Aorta (tissue), 5 donors: ENCODE measurements at regions not wholly inside any gene's neighbourhood (a gene's known extent, or its start where the extent isn't known, plus 50 kb on each side); places are given as distances from the start of the nearest gene placed in this dataset.

Experiments
- ATAC-seq: fragments of 200-7000 bp; cut with Tn5 transposase; one replicate; pipeline ENCODE4 v1.9.1; 2022; ENCODE audit warnings: moderate library complexity; ENCODE audit not compliant: low FRiP score
- DNase-seq, 2 donors: peaks; one replicate each; pipeline ENCODE4 v3.0.0-alpha.2; 2020
- H3K27ac ChIP-seq, 2 donors: one replicate each; pipeline ENCODE4 v1.5.1; 2013; ENCODE audit warnings: low read length in 2 of 2, mild to moderate bottlenecking in 2 of 2, moderate library complexity in 2 of 2, control low read depth in 1 of 2, inconsistent platforms in 1 of 2, low read depth in 1 of 2
- H3K27me3 ChIP-seq, 2 donors: one replicate each; pipeline ENCODE4 v1.6.1; 2013; ENCODE audit warnings: control low read depth in 1 of 2, low read length in 1 of 2, mild to moderate bottlenecking in 1 of 2, moderate library complexity in 1 of 2; ENCODE audit not compliant: insufficient read depth in 2 of 2, control insufficient read depth in 1 of 2
- H3K36me3 ChIP-seq, 2 donors: one replicate each; pipeline ENCODE4 v1.6.1; 2013; ENCODE audit warnings: control low read depth in 1 of 2, low read length in 1 of 2, mild to moderate bottlenecking in 1 of 2; ENCODE audit not compliant: insufficient read depth in 2 of 2, control insufficient read depth in 1 of 2
- H3K4me1 ChIP-seq, 2 donors: one replicate each; pipeline ENCODE4 v1.6.1; 2013; ENCODE audit warnings: low read length in 2 of 2, control low read depth in 1 of 2, mild to moderate bottlenecking in 1 of 2, moderate library complexity in 1 of 2; ENCODE audit not compliant: insufficient read depth in 2 of 2, control insufficient read depth in 1 of 2
- H3K4me3 ChIP-seq, 2 donors: one replicate each; pipeline ENCODE4 v1.5.1; 2013; ENCODE audit warnings: low read length in 2 of 2, control low read depth in 1 of 2, mild to moderate bottlenecking in 1 of 2
- H3K9me3 ChIP-seq: one replicate; pipeline ENCODE4 v1.6.1; 2013; ENCODE audit warnings: mild to moderate bottlenecking, low read length; ENCODE audit not compliant: control insufficient read depth
- WGBS, 2 donors: extraction: QIAGEN DNeasy Blood & Tissue Kit; methylation state at CpG; one replicate each; pipeline ENCODE4 v1.1.7; 2013; 5-methylcytosine and 5-hydroxymethylcytosine counted together
- intact Hi-C, 2 donors: fragments of 100-400 bp; cut with DNase I; formaldehyde crosslinking; loops; one replicate each; pipeline versions ENCODE4 v1.14.2 to v1.15.0; 2022
- donor health status: healthy with polysubstance abuse.
- donor health status: Bipolar disorder and iron deficiency.
- donor health status: DM: no; HTN: no; CAD: no.
- donor health status: DM: no; HTN: no; CAD: no.
- donor health status: DM: yes; HTN: yes; CAD: no.

DNA sequence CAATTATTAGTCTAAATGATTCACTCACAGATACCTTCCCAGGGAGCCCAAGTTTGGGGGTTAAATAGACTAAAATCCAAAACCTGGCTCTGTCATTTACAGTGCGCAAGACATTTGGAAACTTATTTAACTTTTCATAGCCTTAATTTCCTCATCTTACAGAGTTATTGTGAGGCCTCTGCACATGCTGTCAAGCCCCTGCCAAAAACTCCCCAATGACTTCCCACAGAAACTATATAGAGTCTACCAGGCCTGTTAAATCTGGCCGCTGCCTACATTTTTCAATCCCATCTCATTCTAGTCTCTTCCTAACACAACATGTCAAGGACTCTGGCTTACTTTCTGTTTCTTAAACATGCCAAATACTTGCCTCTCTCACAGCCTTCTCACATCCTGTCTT lies 412.5 kb downstream of the ELAVL2 start:
- H3K27ac ChIP-seq, result no peak overlapping the region
- WGBS, 2 donors, result 75 to 79% methylated on average over 2 of the region's 2 CpGs
- no peaks in the 10 kb centered on the region for H3K9me3 ChIP-seq
- intact Hi-C loops, result no loop called here
- no peak for ATAC-seq
- DNase-seq, result no peak
- no peaks in the 10 kb centered on the region for H3K27me3 ChIP-seq
- H3K36me3 ChIP-seq, result no peaks in the 10 kb centered on the region
- no peaks in the 10 kb centered on the region for H3K4me1 ChIP-seq
- no peak overlapping the region for H3K4me3 ChIP-seq

DNA sequence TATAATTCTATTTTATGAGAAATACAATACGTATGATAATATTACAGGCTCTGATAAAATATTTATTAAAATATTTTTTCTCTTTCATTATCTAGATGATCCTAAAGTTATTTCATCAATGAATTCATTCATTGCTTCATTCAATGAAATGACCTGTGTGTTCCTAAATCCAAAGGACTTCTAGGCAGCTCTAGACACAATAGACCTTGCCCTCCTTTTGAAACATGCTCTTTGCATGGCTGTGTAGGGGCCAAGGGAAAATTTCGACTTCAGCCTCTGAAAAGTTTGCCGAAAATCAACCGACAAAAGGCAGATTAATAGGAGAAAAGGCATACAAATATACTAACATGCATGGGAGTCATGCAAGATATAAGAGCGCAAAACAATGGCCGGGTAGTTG lies 402.0 kb downstream of the ELAVL2 start:
- DNase-seq, result no peak
- H3K4me1 ChIP-seq, result no peaks in the 10 kb centered on the region
- no peaks in the 10 kb centered on the region for H3K9me3 ChIP-seq
- no peak overlapping the region for H3K27ac ChIP-seq
- no peak overlapping the region for H3K4me3 ChIP-seq
- no peaks in the 10 kb centered on the region for H3K27me3 ChIP-seq
- WGBS, 2 donors, result 89 to 93% methylated on average over 6 of the region's 6 CpGs
- no peaks in the 10 kb centered on the region for H3K36me3 ChIP-seq
- intact Hi-C loops, result no loop called here
- ATAC-seq, result no peak

DNA sequence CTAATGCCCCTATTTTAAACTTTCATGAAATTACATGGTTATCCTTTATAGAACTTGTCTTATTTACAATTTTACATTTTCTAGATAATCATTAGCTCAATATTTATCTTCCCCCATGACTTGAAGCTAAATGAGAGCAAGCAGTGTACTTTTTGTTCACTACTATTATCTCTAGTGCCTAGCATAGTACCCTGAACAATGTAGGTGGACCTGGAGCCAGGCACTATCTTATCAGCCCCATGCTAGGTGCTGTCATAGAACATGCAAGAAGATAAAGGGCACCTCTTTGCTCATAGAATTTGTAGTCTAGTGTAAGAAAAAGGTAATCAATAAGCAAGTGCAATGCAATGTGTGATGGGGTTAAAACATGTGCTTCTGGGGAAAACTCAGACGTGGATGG lies 399.9 kb downstream of the ELAVL2 start:
- H3K27me3 ChIP-seq, result no peaks in the 10 kb centered on the region

DNA sequence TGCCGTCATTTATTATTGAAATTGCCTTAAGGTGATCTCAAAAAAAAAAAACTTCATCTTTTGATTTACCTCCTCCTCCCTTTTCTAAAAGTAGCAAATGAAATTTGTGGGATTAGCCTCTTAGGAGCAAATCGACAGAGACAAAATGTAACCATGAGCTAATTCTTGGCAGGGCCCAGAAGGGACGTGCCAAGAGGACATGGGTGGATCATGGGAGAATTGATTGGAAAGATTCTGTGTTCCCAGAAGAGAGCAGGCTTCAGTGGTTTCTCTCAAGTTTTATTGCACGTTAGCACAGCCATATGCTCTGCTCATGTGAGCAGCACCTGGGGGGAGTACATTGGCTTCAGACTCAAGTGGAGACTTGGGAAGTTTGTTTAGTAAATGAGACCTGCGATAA lies 394.6 kb downstream of the ELAVL2 start:
- 63 to 73% methylated on average over 5 of the region's 5 CpGs for WGBS, 2 donors
- Histone ChIP-seq H3K4me1 (no peaks in the 10 kb centered on the region), H3K27me3 (peaks cover 0 to 1% of the 10 kb centered on the region in 2 donors), H3K27ac (no peak overlapping the region), H3K9me3 (no peaks in the 10 kb centered on the region), H3K36me3 (no peaks in the 10 kb centered on the region), H3K4me3 (no peak overlapping the region)
- no peak for DNase-seq
- no peak for ATAC-seq
- intact Hi-C loops, result no loop called here

More for the DNA sequence above, 399.9 kb downstream of the ELAVL2 start:
- H3K9me3 ChIP-seq, result no peaks in the 10 kb centered on the region
- intact Hi-C loops, result no loop called here
- WGBS, 2 donors, result 94 to 97% methylated on average over 1 of the region's 1 CpG
- no peaks in the 10 kb centered on the region for H3K36me3 ChIP-seq
- no peak for DNase-seq
- no peaks in the 10 kb centered on the region for H3K4me1 ChIP-seq
- H3K4me3 ChIP-seq, result no peak overlapping the region
- no peak for ATAC-seq
- no peak overlapping the region for H3K27ac ChIP-seq

DNA sequence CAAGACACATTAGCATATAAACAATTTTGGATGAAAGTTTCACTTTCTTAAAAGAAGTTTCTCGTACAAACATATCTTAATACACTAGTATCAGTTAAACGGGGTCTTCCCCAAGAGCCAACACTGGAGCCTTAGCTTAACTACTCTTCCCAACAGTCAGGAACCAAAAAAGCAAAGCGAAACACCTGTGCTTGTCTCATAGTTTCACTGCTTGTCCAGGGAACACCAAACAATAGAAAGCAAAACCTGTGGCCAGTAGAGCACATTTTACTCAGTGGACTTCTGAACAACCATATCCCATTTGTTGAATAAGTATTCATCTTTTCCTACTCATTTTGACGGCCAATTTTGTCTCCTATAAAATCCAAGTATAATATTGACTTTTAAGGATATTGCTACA lies 391.4 kb downstream of the ELAVL2 start:
- 75 to 79% methylated on average over 4 of the region's 4 CpGs for WGBS, 2 donors
- Histone ChIP-seq H3K4me1 (no peaks in the 10 kb centered on the region), H3K36me3 (no peaks in the 10 kb centered on the region), H3K9me3 (no peaks in the 10 kb centered on the region), H3K4me3 (no peak overlapping the region), H3K27me3 (peaks cover 0 to 1% of the 10 kb centered on the region in 2 donors), H3K27ac (no peak overlapping the region)
- no peak for DNase-seq
- intact Hi-C loops, result no loop called here
- no peak for ATAC-seq

DNA sequence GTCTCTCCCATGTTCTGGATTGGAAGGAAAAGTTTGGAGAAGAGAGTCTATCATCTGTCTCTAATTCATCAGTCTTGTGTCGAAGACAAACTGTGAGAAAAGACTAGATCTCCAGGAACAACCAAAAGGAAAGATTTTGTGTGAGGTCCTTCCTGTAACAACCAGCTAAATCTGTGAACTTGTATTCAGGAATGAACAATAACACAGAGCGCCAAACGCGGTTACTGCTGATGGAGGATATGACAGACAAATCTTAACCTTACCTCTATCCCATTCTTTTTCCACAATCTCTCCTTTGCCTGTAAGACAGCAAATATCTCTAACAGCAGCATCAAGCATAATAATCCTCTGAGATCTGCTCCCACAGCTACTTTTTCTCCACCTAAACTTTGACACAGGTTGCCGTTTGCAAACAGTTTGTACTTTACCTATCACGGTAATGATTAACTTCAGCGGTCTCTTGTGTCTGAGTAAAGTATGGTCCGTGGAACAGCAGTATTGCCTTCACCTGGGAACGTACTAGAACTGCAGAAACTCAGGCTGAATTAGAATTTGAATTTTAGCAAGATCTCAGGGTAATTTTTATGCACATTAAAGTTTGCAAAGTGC lies 387.6 kb downstream of the ELAVL2 start:
- Histone ChIP-seq H3K4me1 (no peaks in the 10 kb centered on the region), H3K27ac (no peak overlapping the region), H3K9me3 (no peaks in the 10 kb centered on the region), H3K27me3 (no peaks in the 10 kb centered on the region), H3K4me3 (no peak overlapping the region), H3K36me3 (no peaks in the 10 kb centered on the region)
- DNase-seq, result no peak
- no peak for ATAC-seq
- WGBS, 2 donors, result 86 to 88% methylated on average over 9 of the region's 9 CpGs
- intact Hi-C loops, result no loop called here

DNA sequence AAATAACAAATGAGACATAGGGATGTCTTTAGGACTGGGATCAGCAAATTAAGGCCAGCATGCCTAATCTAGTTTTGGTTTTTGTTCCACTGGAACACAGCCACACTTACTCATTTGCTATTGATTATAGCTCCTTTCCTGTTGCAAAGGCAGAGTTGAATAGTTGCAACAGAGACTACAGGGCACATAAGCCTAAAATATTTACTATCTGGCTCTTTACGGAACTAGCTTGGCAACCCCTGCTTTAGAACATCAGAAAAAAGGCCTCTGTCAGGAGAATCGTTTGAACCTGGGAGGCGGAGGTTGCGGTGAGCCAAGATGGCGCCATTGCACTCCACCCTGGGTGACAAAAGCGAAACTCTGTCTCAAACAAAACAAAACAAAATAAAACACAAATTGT lies 384.8 kb downstream of the ELAVL2 start:
- no peaks in the 10 kb centered on the region for H3K4me1 ChIP-seq
- 90 to 92% methylated on average over 6 of the region's 6 CpGs for WGBS, 2 donors
- intact Hi-C loops, result no loop called here
- DNase-seq (no peak), ATAC-seq (no peak)
- no peak overlapping the region for H3K27ac ChIP-seq
- H3K4me3 ChIP-seq, result no peak overlapping the region
- no peaks in the 10 kb centered on the region for H3K27me3 ChIP-seq
- no peaks in the 10 kb centered on the region for H3K36me3 ChIP-seq
- H3K9me3 ChIP-seq, result no peaks in the 10 kb centered on the region

DNA sequence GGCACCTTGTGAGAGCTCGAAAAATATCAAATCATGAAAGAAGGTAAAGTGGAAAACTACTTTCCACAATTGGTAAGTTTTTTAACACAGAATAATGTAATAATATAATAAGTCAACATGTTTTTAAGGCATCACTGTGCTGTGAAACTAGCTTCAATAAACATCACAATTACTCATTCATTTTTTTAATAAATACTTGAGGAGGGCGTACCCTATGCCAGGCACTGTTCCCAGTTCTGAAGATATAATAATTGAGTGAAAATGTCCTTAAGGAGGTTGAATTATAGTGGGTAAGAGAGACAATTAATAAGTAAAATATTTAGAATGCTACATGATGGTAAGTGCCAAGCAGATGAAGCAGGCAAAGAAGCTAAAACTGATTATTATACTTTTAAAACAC lies 381.4 kb downstream of the ELAVL2 start:
- no peak for ATAC-seq
- Histone ChIP-seq H3K4me1 (no peaks in the 10 kb centered on the region), H3K9me3 (no peaks in the 10 kb centered on the region), H3K36me3 (no peaks in the 10 kb centered on the region), H3K4me3 (no peak overlapping the region), H3K27ac (no peak overlapping the region), H3K27me3 (no peaks in the 10 kb centered on the region)
- intact Hi-C loops, result no loop called here
- WGBS, 2 donors, result 46 to 52% methylated on average over 2 of the region's 2 CpGs
- no peak for DNase-seq

DNA sequence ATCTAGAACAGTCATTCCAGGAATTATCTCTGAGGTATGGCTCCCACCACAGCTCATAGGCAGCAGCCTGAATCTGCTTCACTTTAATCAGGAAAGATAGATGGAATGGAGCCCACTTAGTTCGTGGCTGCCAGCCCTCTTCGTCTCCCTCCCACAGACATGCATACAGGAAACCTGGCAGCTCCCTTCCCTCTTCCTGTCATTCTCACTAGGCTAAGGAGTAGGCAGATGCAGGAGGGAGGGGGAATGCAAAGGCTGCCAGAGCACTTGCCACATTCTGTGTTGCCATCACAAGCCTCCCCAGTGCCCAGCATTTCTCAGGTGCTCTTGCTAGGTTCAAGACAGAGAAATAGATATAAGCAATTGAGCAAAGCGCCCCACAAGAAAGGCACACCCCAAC lies 378.9 kb downstream of the ELAVL2 start:
- intact Hi-C loops, result no loop called here
- ATAC-seq (peak; percentile 11), DNase-seq (no peak)
- H3K4me3 ChIP-seq, result no peak overlapping the region
- no peaks in the 10 kb centered on the region for H3K9me3 ChIP-seq
- no peaks in the 10 kb centered on the region for H3K27me3 ChIP-seq
- no peak overlapping the region for H3K27ac ChIP-seq
- H3K36me3 ChIP-seq, result no peaks in the 10 kb centered on the region
- H3K4me1 ChIP-seq, result no peaks in the 10 kb centered on the region
- 30 to 34% methylated on average over 3 of the region's 3 CpGs for WGBS, 2 donors
